Left ventricle myocardium inferior (tissue), 1 donor: ENCODE measurements at regions not wholly inside any gene's neighbourhood (a gene's known extent, or its start where the extent isn't known, plus 50 kb on each side); places are given as distances from the start of the nearest gene placed in this dataset.

Experiments used
- DNase-seq: peaks from one replicate; pipeline ENCODE4 v3.0.0-alpha.2; 2020
- H3K27ac ChIP-seq: fragments of 200-600 bp; replicated peaks from 2 replicates; pipeline ENCODE4 v1.8.0; 2021
- H3K27me3 ChIP-seq: fragments of 200-600 bp; 2 replicates; pipeline ENCODE4 v1.8.0; 2021; ENCODE audit warnings: low read depth
- H3K36me3 ChIP-seq: fragments of 200-600 bp; 2 replicates; pipeline ENCODE4 v1.8.0; 2021
- H3K4me1 ChIP-seq: fragments of 200-600 bp; 2 replicates; pipeline ENCODE4 v1.8.0; 2021
- H3K4me3 ChIP-seq: fragments of 200-600 bp; 2 replicates; pipeline ENCODE4 v1.8.0; 2021; ENCODE audit warnings: mild to moderate bottlenecking, moderate library complexity
- H3K9me3 ChIP-seq: fragments of 200-600 bp; replicated peaks from 2 replicates; pipeline ENCODE4 v1.8.0; 2021
- CTCF ChIP-seq: fragments of 200-600 bp; IDR thresholded peaks from 2 replicates; pipeline ENCODE4 v1.8.0; 2021; ENCODE audit warnings: antibody characterized with exemption, mild to moderate bottlenecking, borderline replicate concordance
- intact Hi-C: fragments of 100-400 bp; cut with micrococcal nuclease; formaldehyde crosslinking; loops from one replicate; pipeline ENCODE4 v1.11.0; 2022
- donor health status: DM: no; HTN: yes; CAD: no; lungs with severe emphysema.

- Histone ChIP-seq H3K4me1 (peaks cover 4% of the 10 kb centered on the region), H3K4me3 (no peak overlapping the region), H3K9me3 (no peaks in the 10 kb centered on the region), H3K36me3 (no peaks in the 10 kb centered on the region), H3K27ac (no peak overlapping the region), H3K27me3 (peaks cover 11% of the 10 kb centered on the region)
- TF ChIP-seq CTCF = no peak
- intact Hi-C loops = no loop called here
- DNase-seq = no peak
These were observed 77.5 kb upstream of the CLDN10 start for GRCh38 chr13:95474992-95475391.

GRCh38 chr13:95477187-95477586, 75.3 kb upstream of the CLDN10 start:
- Histone ChIP-seq H3K36me3 (no peaks in the 10 kb centered on the region), H3K4me3 (no peak overlapping the region), H3K27me3 (peaks cover 11% of the 10 kb centered on the region), H3K4me1 (peaks cover 4% of the 10 kb centered on the region), H3K9me3 (no peaks in the 10 kb centered on the region), H3K27ac (no peak overlapping the region)
- DNase-seq = no peak
- TF ChIP-seq CTCF = no peak
- intact Hi-C loops = no loop called here

- peaks cover 6% of the 10 kb centered on the region for H3K9me3 ChIP-seq
- no peak overlapping the region for H3K4me3 ChIP-seq
- H3K4me1 ChIP-seq = peaks cover 4% of the 10 kb centered on the region
- intact Hi-C loops = no loop called here
- TF ChIP-seq CTCF = no peak
- no peaks in the 10 kb centered on the region for H3K36me3 ChIP-seq
- H3K27me3 ChIP-seq = peaks cover 11% of the 10 kb centered on the region
- no peak overlapping the region for H3K27ac ChIP-seq
- DNase-seq = no peak
These were observed 72.8 kb upstream of the CLDN10 start for GRCh38 chr13:95479731-95480130.

- no peak for TF ChIP-seq CTCF
- no peak overlapping the region for H3K4me3 ChIP-seq
- H3K36me3 ChIP-seq = no peaks in the 10 kb centered on the region
- no peak overlapping the region for H3K27ac ChIP-seq
- intact Hi-C loops = no loop called here
- peak; percentile 20 for DNase-seq
- H3K27me3 ChIP-seq = peaks cover 11% of the 10 kb centered on the region
- H3K9me3 ChIP-seq = peaks cover 6% of the 10 kb centered on the region
- H3K4me1 ChIP-seq = peaks cover 6% of the 10 kb centered on the region
These were observed 72.4 kb upstream of the CLDN10 start for GRCh38 chr13:95480131-95480545.

GRCh38 chr13:95480791-95481780, 71.4 kb upstream of the CLDN10 start:
- DNase-seq = no peak
- Histone ChIP-seq H3K36me3 (no peaks in the 10 kb centered on the region), H3K27ac (no peak overlapping the region), H3K4me3 (no peak overlapping the region), H3K27me3 (peaks cover 9% of the 10 kb centered on the region), H3K4me1 (peaks cover 15% of the 10 kb centered on the region), H3K9me3 (peaks cover 6% of the 10 kb centered on the region)
- TF ChIP-seq CTCF = no peak
- intact Hi-C loops = no loop called here
